MM.1S (cell line): ENCODE measurements at regions not wholly inside any gene's neighbourhood (a gene's known extent, or its start where the extent isn't known, plus 50 kb on each side); places are given as distances from the start of the nearest gene placed in this dataset.

Source experiments
- CTCF ChIP-seq: fragments of 300-600 bp; sonication (generic); IDR thresholded peaks from 2 replicates; pipeline ENCODE4 v1.5.1; 2016; ENCODE audit warnings: antibody characterized with exemption, low read length, mixed read lengths
- EZH2 ChIP-seq: fragments of 300-600 bp; sonication (generic); optimal IDR thresholded peaks from 2 replicates; pipeline ENCODE3; 2017; ENCODE audit warnings: low read depth, mild to moderate bottlenecking, antibody characterized with exemption, low read length, mixed read lengths

DNA sequence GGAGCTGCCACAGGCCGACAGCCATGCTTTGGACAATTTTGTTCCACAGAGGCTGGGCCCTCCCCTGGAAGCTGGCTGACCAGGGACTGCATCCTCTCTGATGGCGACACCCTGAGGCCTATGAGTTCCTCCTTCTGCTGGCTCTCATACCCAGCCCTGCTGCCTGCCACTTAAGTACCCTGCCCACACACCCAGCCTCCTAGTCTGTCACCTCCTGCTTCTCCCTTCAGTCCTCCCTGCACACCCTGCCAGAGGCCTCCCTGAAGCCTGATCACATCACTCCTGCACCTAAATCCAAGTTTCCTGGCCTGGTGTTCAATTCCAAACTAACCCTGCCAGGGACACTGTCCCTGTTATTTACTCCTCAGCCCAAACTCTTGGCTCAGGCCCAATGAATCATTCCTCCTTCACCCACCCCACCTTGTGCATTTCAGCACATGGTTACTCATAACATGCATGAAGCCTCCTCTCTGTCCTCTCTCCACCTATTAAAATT is 136.7 kb upstream of the NECTIN1 start:
- no peak for TF ChIP-seq CTCF
- TF ChIP-seq EZH2, result no peak
